LNCAP (cell line): ENCODE measurements at regions not wholly inside any gene's neighbourhood (a gene's known extent, or its start where the extent isn't known, plus 50 kb on each side); places are given as distances from the start of the nearest gene placed in this dataset.

ENCODE experiments used
- TF ChIP-seq, protein P1 (sequence below): fragments of 450-650 bp; IDR thresholded peaks from 2 replicates; pipeline ENCODE4 v1.5.1; 2017; ENCODE audit warnings: mild to moderate bottlenecking

DNA sequence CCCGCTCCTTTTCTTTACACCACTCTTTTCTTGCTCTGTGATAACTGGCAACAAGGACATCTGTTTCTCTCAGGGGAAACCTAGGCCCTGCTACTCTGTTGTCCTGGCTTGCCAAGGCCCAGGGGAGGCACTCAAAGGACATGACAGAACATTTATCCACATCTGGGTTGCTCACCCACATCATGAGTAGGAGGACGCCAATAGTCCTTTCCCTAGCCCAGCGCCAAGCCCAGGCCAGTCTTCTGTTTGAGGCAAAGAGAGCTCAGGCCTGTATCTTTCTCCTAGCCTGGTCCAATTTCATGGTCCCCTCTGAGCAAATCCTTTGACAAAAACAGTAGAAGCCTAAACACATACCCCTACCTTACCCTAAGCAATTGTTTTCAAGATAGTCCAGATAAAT lies 366.8 kb upstream of the SGCD start:
- TF ChIP-seq, protein P1, sequence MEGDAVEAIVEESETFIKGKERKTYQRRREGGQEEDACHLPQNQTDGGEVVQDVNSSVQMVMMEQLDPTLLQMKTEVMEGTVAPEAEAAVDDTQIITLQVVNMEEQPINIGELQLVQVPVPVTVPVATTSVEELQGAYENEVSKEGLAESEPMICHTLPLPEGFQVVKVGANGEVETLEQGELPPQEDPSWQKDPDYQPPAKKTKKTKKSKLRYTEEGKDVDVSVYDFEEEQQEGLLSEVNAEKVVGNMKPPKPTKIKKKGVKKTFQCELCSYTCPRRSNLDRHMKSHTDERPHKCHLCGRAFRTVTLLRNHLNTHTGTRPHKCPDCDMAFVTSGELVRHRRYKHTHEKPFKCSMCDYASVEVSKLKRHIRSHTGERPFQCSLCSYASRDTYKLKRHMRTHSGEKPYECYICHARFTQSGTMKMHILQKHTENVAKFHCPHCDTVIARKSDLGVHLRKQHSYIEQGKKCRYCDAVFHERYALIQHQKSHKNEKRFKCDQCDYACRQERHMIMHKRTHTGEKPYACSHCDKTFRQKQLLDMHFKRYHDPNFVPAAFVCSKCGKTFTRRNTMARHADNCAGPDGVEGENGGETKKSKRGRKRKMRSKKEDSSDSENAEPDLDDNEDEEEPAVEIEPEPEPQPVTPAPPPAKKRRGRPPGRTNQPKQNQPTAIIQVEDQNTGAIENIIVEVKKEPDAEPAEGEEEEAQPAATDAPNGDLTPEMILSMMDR: no peak

DNA sequence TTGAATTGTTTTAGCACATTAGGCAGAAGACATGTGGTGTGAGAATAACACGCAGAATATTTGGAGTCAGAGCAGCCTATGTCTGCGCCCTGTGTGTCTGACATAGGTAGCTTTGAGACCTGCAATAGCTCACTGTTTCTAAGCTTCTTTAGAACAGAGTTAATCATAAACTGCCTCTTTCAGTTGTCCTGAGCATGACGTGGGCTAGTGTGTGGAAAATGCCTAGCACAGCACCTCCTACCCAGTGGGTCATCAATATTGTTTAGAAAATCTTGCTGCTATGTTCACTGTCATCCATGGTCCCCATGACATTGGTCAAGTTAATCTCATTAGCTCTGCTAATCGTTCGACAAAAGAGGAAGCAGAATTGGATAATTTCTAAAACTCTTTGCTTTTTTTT lies 357.4 kb upstream of the SGCD start:
- TF ChIP-seq, protein P1: no peak

DNA sequence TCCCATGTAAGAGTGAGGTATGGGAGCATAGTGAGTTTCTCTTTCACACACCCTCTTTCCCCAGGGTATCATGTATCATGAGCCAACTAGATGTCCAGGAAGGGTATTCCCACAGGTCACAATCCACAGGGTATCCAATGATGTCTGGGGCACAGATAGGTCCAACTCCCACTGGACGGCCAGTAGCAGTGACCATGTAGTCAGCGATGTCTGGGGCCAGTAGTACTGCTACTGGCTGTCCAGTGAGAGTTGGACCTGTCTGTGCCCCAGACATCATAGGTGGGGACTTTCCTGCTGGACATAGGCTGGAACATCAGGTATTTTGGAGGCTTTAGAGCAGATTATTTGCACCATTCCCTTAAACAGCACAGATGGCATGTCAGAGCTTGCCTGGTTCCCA lies 352.6 kb upstream of the SGCD start:
- TF ChIP-seq, protein P1: no peak

DNA sequence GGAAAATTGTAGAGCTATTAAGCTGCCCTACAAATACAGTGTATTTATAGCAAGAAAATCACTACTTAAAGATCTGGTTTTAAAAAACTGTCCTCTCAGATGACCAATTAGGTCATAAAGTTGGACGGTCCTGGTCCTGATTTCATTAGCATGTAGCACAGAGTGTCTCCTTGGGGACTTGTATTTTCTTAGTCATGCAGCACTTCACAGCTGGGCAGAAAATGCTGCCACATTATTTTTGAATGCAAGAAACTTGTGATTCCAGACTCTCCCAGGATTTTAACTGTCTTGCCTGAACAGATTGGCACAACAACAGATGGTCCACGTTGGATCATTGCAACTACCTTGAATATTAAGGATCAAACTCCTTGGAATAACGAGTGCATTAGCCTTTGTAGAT lies 348.1 kb upstream of the SGCD start:
- TF ChIP-seq, protein P1: no peak

DNA sequence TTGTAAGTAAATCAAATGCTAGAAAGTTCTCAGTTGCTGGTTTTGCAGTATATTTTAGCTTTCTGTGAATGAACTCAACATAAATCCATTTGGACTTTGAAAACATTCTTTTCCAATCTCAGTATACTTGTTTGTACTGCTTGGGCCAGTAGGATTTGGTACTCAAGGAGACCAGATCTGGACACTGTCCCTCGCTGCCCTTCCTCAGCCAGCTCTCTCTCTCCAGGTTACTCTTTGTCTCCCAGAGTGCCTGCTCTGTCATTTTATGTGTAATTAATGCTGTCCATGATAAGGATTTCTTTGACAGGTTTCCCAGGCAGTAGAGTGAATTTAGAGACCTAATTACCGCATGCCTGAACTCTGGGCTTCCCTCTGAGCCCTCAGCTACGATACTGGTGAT lies 344.6 kb upstream of the SGCD start:
- TF ChIP-seq, protein P1: no peak

DNA sequence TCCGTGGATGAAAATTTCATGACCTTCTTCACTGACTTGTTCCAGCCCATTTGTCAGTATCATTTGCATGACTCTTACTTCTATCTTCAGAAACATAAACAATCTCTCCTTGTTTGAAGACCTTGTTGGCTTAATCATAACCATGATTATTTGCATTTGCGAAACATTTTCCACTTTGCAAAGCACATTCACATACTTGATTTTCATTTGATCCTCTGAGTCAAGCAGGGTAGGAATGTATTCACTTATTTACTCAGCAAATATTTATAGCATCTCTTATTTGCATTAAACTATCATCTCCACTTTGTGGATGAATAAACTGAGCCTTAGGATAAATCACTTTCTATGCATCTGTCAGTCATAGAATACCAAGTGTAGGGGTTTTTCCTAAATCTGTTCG lies 343.0 kb upstream of the SGCD start:
- TF ChIP-seq, protein P1: no peak

DNA sequence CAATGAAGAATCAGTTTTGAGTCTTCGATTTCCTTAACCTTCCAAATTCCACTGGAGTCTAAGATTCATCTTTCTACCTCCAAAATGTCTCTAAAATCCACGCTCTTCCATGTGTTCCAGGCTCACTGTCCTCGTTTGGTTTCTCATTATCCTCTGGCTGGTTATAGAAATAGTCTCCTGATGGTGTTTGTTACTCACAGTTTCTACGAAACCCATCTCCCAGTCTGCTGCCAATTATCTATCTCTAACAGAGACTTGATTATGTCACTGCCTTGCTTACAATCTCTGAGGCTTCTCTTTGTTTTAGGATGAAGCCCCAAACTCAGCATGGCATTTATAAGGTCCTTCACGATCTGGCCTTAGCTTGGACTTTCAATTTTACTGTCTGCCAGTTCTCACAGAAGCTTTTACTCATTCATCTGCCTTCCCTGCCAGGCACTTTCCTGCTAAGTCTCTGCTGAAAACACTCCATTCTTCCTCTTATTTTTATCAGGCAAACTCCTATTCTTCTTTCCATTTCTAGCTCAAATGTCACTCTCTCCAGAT lies 339.6 kb upstream of the SGCD start:
- TF ChIP-seq, protein P1: no peak

DNA sequence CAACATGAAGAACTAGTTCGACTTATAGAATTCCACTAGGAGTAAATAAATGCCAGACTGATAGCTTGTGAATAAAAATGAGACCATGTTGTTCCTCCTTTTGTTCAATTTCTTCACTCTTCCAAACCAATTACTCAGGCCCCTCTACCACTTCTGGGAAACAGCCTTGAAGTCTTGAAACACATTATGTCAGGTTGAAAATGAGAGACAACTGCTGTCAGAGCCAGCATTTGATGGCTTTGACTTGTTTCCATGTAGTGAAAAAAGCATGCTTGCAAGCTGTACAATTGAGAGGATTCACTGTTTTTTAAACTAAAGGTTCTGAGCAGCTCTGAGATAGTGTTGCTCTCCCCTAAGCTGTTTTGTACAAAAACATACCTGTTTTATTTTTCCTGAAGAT lies 337.1 kb upstream of the SGCD start:
- TF ChIP-seq, protein P1: no peak
